GM18907 (cell line): ENCODE measurements at regions not wholly inside any gene's neighbourhood (a gene's known extent, or its start where the extent isn't known, plus 50 kb on each side); places are given as distances from the start of the nearest gene placed in this dataset.

Experiments used
- ATAC-seq: cut with Tn5 transposase; IDR thresholded peaks from one replicate; pipeline ENCODE4 v1.9.1; 2021; ENCODE audit warnings: mild to moderate bottlenecking, moderate library complexity; ENCODE audit not compliant: unreplicated experiment

DNA sequence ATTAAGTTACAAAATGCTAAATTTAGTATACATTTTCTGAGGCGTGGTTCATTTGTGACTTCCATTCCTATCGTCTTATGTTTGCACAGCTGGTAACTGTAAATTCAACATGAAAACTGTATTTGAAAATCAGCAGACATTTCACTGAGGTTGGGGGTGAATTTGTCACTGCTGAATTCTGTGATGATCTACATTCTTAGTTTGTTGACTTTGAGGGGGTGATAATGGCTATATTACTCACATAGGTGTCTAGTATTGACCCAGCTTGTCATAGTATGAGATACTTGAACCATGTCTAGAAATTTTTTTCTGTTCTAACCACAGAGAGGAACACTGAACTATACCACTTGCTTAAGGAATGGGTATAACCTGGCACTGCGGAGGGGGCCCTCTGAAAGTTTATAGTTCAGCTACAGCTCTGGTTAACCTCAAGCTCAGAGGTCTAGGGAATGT lies 313.3 kb downstream of the PIK3R1 start:
- no peak for ATAC-seq

DNA sequence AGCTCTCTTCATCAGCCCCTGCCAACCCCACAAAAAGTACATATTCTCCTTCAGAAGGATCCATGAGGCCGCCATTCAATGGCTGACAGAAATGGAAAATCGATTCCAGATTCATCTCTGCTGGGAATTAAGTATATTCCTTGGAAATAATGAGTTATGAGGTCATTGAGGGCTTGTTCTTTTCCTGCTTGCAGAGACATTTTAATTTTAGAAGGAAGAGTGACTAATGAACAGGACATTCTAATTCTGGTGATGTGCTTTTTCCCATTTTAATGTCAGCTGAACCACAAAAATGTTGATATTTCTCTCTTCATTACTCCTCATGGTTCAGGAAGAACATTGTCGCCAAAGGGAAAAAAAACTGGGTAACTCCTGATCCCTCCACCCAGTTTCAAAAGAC lies 314.0 kb downstream of the PIK3R1 start:
- no peak for ATAC-seq

DNA sequence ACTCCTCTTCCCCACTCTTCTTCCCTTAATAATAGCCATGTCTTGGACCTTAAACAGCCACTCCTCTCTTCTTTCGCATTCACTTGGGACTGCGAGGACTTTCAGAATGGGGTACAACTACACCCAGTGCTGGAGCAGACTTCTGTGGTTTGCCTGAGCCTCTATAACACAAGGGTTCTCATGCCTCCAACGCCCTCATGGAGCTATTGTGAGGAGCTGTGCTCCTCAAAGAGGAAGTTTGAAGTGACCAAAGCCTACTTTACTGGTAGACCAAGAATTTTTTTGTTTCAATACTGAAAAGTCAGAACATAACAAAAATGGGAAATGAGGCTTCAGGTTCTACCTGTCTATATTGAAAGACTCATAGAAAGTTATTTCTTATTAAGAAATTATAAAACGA lies 316.4 kb downstream of the PIK3R1 start:
- ATAC-seq: no peak

DNA sequence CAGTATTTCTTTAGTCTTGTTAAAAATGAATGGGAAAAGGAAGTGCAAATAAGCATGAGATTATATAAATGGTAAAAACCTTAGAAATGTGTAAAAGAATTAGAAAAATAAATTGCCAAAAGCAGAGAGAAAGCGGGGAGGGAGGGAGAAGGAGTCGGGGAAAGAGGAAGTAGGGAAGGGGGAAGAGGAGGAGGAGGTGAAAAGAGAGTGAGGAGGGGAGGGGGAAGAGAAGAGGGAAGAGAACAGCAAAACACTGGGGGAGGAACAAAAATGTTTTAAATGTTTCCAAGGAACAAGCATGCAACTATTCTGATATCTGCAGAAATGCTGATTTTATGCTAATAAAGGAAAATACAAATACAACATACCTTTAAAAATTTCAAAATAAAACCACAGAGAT lies 317.5 kb downstream of the PIK3R1 start:
- no peak for ATAC-seq

DNA sequence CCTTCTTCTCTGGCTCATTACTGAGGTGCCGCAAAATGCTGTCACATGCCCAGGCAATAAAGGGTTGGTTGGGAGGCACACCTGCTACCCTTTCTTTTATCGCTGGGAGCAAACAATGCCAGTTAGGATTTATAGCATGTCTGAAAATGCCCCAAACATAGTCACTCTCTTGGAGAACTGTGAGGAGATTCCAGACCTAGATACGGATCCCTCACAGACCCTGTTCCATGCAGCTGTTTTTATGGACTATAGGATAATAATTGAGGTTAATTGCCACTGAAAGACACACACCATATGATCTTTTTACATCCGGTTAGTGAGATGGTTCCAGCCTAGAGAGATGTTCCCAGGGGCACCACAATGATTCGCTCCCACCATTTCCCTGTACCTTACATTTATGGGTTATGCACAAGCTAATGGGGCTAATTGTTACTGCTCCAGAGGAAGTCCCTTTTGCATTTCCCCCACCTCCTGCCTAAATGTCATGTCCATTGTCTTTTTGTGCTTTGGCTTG lies 318.1 kb downstream of the PIK3R1 start:
- no peak for ATAC-seq

DNA sequence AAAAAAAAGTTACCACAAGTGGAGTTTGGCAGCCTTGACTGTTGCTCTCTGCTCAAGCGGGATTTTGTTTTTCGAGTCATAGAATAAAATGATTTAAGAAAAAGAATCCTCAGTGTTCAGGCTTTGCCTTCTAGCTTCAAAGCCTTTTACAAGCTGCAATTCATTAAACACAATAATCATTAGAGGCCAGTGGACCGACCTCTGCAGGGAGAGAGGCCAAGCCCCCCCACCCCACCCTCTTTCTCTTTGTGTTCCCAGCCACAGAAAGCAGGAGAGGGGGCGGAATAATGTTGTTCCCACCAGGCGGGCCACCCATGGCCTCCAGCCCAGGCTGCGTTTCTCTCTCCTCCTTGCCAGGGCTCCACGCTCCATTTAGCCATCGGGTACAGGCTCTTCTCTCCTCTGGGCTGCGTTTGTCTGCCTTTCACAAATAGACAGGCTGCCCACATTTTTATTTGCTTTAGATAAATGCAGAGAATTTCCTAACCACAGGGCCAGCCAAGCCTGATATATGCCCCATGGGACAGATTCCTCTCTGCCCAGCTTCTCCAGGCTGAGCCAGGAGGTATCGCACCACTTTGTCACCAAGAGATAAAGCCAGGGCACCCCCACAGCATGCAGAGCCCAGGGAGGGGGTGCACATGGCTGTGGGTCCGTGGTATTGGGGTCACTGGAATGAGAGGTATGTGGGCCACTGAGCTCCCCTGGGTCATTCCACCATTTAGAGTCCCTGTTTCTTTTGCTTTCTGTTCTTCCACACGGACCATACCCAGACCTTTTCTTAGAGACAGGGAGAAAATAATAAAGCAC lies 318.8 kb downstream of the PIK3R1 start:
- no peak for ATAC-seq

DNA sequence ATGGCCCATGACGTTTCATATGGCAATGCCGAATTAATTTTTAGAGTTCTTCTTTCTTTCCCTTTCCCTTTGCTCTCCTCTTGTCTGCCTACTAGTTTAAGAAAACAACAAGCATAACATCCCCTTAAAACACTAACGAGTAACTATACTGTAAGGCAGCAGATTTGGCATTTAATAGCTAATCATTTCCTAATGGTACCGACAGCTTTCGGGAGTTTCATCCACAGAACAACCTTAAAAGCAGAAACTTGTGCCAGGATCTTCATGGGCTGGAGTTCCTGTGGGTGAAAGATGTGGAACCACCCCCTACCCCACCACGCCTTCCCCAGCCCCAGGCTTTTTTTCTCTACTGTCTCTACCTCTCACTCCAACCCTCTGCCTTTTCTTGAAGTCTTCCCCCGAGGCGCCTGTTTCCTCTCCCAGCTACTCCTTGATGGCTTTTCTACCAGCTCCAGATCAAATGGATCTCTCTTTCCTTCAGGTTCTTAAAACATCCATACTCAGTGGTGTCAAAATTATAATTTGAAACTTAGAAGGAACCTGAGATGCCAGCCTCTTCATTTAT lies 319.5 kb downstream of the PIK3R1 start:
- no peak for ATAC-seq

DNA sequence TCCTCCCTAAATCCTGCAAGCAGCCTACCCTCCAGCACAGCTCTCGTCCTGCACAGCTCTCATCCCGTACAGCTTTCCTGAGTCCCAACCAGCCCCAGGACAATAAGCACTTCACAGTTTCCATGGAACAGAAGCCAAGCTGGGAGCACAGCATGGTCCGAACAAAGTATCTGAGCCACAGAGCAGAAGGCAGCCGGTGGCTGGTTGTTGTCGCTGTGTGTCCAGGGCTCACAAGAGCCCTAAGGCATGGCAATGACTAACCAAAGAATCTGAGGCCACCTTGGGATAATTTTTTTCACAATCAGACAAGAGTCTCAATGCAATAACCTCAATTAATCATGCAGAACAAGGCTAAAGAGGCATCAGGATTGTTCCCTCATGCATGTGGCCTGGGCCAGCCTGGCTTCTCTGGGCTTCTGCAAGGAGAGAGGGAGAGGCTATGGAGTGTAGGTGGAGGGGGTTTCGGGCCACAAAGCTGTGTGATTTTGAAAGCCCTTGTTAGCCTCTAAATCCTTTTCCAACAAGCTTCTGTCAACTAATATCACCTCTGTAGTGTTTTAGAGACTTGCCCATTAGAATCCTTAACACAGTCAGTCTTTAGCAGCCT lies 323.4 kb downstream of the PIK3R1 start:
- ATAC-seq: no peak

DNA sequence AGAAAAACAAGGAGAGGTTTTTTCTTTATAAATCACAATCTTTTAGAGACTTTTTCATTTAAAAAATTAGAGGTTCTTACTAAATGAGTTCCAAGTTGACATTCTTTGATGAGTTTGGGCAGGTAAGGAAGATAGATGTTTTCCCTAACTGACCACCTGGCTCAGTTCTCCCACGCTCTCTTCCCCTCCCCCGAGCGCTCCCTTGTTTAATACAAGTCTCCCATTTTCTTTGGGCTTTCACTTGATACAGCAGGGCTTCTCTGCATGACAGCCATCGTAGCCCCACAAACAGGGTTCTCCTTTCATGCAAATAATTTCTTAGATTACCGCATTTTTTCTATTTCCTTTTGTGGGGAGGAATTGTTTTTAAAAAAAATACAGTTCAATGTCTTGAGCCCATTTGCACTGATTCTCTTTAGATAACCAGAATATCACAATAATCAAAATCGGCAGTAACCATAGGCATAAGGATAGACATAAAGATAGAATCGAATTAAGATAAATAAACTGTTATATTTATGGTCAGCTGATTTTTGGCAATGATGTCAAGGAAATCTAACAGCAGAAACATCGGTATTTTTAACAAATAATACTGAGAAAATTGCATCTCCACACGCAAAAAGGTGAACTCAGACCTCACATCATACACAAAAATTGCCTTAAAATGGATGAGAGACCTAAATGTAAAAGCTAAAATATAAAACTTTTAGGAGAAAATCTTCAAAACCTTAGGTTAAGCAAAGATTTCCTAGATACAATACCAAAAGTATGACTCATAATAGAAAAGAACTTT lies 325.4 kb downstream of the PIK3R1 start:
- no peak for ATAC-seq

DNA sequence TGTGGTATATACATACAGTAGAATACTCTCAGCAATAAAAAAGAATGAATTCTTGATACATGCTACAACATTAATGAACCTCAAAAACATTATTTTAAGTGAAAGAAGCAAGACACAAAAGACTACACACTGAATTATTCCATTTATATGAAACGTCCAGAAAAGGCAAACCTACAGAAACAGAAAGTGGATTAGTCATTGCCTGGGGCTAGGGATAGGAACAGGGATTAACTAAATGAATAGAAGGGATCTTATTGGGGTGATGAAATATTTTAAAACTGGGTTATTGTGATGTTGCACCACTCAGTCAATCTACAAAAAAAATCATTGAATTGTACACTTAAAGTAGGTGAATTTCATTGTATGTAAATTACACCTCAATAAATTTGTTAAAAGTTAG lies 326.7 kb downstream of the PIK3R1 start:
- no peak for ATAC-seq

DNA sequence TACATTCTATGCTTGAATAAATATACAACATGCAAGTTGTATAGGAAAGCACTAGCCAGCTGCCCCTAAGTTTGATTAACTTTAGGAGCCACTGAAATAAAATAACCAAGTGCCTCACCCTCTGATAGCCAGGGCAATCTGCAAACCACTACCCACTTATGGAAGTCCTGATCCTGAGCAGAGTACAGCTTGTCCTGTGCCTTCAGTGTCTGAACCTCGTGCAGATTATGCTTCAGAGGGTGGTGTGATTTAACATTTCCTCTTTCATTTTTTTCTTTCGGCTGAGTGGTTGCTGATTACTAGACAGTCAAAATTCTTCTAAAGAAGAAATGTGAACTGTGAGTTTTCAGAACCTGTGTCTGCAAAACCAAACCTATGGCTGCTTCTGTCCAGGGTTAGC lies 327.7 kb downstream of the PIK3R1 start:
- no peak for ATAC-seq

DNA sequence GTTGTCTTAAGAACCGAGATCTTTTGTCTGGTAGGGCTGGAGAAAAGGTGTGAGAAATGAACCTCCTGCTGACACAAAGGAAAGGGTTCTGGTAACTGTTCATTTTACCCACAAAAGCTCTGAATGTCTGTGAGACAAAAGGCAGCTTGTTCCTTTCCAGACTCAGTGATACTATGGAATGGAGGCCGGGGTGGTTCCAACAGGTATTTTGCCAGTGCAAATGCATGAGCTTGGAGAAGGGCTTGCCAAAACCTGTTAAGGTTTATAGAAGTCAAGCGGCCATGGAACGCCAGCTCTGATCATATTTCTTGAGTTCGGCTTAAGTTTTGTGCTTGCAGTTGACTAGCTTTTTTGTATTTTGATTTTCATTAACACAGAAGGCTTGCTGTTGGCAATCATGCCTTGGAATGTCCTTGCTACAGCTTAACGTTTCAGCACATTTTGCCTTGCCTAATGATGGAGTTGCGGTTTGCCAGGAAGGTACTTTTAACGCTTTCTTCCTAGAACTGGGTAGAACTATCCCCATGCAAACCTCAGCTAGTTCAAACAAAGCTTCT lies 328.6 kb downstream of the PIK3R1 start:
- ATAC-seq: no peak

DNA sequence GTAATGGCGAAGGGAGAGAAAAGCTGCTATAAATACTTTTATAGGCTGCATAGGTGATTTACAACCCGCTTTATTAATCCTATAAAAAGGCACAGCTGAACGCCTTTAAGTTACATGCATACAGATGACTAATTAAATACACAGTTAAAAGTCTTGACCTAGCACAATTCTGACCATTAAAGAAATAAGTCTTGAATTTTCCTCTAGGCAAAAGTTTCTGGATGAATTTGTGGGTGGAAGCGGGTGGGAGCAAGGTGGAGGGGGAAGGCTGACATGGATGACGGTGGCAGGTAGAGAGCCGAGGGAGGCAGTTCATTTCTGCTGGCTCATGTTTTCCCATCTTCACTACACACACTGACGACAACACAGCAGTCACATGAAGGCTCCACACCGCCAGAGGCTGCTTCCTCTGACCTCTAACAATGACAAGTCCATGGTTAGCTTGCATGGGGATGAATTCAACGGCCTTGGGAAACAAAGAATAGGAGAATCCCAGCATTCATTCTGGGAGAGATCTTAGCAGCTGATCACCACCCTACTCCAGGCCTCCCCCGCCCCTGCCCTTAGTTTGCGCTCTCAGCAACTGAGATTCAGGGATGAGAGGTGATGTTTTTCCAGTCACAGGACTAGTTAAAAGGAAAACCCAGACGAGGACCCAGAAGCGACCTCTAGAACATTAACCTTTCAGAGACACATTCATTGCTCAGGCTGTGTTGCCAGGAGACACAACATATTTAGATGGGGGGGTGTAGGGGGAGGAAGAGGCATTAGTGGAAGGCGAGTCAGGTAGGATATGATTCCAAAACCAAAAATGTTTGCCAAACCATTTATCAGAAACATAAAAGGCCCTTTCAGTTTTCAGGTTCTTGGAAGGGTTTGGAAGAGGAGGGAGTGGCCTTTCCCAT lies 329.3 kb downstream of the PIK3R1 start:
- no peak for ATAC-seq

DNA sequence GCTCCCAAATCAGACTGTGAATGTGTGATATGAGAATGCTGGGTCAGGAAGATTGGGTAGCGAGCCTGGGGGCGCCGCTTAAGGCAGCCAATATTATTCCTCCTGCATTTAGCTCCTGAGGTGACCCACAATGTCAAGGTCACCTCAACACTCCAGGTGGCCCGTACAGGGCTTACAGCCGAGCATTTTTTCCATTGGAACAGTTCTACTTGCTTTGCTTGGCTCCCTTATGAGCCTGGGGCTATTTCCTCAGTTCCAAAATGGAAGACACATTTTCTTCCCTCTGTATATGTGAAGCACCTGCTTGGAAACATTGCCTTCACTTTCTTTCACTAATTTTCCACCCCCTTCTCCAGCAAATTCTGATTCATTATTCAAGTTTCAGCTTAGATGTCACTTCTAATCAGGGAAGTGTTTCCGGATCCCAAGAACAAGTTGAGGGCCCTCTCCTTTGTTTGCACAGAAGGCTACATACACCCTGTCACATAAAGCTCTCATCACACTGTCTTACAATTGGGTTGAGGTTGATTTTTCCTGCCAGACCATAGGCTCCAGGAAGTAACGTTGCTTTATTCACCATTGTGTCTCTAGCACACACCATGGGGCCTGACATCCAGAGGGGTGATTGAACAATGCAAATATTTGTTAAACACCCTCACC lies 330.2 kb downstream of the PIK3R1 start:
- ATAC-seq: no peak

DNA sequence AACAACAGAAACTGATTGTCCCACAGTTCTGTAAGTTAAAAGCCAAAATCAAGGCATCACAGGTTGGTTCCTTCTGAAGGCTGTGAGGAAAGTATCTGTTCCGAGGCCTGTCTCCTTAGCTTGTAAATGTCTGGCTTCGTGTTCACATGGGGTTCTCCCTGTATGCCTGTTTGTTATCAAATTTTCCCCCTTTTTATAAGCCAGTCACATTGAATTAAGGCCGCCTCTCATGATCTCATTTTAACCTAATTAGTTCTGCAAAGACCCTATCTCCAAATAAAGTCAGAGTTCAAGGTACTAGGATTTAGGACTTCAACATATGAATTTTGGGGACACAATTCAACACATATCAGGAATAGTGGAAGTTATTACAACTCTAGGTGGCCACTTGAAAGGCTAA lies 331.5 kb downstream of the PIK3R1 start:
- no peak for ATAC-seq

DNA sequence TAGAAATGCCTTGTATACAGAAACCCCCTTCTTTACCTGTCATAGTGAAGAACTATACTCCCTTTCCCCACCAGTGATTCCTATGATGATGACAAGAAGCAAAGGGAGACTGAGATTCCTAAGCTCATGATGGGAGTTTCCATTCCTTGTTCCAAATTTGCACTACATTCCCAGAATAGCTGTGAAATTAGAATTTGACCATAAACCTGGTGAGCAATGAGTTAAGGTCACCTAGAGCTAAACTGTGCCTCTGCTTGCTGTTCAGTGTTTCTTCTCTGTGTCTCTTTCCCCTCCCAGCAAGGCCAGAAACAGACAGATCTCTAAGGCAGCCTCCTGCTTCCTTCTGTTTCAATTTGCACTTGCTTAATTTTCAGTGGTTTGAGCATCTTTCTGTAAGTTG lies 332.1 kb downstream of the PIK3R1 start:
- ATAC-seq: no peak

DNA sequence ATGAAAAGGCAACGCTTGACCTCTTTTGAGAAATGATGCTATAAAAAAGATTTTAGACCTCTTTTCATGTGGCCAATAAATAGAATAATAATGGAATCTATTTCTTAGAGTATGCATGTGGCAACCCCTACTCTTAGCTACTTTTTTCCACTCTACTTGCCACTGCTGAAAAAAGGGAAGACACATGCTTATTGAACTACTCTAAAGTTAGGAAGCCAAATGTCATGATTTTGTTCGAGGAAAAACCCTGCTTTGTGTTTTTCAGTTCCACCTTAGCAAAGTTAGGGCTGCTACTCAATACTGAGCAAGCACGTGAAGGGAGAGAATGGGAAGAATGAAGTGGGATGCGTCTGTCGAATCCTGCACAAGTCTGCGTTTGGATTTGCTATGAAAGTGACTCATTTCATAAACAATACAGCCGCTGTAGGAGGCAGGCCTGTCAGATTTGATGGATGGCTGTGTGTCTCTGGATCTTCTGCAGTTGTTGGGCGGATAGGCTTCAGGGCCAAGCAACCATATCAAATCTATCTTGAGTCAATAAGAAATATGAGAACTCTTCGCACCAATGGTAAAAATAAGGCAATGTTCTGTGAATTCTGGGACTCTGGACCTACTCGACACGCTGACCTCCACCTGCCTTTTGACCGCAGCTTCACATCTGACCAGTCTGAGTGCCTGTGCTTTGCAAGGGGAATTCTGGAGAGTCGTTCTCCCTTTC lies 333.6 kb downstream of the PIK3R1 start:
- no peak for ATAC-seq

DNA sequence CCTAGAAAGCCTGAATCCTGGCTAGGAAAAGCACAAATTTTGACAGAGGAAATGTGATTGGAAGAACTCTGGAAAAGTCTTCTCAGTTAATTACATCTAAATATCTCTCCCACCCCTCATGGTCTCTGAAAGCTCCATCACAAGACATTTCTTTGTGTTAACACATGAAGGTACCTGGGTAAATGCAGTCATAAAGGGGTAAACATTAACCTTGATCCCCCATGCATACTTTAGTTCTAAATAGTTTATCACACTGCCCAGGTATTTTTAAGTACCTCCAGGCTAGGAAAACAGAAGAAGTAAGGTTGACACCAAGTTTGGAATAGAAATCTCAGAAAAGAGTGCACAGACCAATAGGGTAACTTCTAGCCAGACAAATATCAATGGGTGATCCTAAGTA lies 334.5 kb downstream of the PIK3R1 start:
- ATAC-seq: no peak

DNA sequence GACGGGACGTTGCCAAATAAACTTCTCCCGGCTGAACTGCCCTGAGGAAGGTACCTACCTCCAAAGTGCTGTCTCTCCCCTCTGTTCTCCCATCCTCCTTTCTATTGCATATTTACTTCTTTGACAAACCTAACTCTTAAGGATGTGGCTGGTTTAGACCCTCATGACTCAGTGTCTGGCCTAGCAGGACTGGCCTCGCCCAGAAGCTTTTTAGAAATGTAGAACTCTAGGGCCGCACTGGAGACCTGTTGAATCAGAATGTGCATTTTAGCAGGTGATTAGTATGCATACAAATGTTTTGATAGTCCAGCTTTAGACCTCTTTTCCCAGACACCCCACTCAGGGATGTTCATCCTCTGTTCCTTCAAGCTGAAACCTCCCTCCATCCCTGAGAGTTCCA lies 335.9 kb downstream of the PIK3R1 start:
- no peak for ATAC-seq
